ENCODE measurements at regions not wholly inside any gene's neighbourhood (a gene's known extent, or its start where the extent isn't known, plus 50 kb on each side); places are given as distances from the start of the nearest gene placed in this dataset.

DNA sequence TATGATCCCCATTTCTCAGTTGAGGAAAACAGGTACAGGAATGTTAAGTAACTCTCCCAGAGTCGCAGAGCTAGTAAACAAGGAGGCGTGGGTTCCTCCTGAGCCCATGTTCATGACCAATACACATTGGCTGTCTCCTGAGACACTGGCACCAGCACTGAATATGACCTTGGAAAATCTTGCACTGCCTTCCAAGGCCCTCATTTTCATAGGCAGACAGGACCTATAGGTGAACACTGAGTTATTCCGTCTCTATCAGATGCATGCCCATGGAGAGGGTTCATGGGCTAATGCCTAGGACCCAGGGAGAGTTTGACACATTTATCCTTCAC lies 504.8 kb downstream of the RFC3 start:
- no peak overlapping the region for H3K4me3 ChIP-seq (replicated peaks in 1 of 2; ENCODE audit: low read depth in 2 of 2, low read length in 2 of 2)
- no peak for DNase-seq (ENCODE audit: low read depth in 2 of 2)
- no peak for TF ChIP-seq CTCF (IDR thresholded peaks at IDR 0.05; ENCODE audit: low read depth, low read length)

GRCh38 chr13:34335014-34336007 lies 517.4 kb downstream of the RFC3 start:
- TF ChIP-seq CTCF (IDR thresholded peaks at IDR 0.05; ENCODE audit: low read depth, low read length): no peak
- no peak for DNase-seq (ENCODE audit: low read depth in 2 of 2)
- H3K4me3 ChIP-seq (replicated peaks in 1 of 2; ENCODE audit: low read depth in 2 of 2, low read length in 2 of 2): no peak overlapping the region

DNA sequence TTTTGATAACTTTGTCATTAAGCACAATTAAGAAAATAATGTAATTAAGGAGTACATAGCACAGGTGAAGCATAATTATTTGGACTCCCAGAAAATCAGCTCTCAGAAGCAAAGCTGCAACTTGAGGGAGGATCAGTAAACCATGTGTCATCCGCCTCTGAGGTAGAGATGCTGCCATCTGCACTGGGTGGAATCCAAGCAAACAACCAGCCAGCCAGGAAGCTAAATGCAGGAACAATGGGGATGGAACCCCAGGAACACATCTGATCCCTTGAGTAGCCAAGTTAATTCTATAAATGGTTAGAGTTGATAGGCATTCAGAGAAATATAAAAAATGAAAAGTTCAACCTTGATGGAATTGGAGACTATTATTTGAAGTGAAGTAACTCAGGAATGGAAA lies 520.2 kb downstream of the RFC3 start:
- TF ChIP-seq CTCF (IDR thresholded peaks at IDR 0.05; ENCODE audit: low read depth, low read length): no peak
- DNase-seq (ENCODE audit: low read depth in 2 of 2): no peak
- no peak overlapping the region for H3K4me3 ChIP-seq (replicated peaks in 1 of 2; ENCODE audit: low read depth in 2 of 2, low read length in 2 of 2)

DNA sequence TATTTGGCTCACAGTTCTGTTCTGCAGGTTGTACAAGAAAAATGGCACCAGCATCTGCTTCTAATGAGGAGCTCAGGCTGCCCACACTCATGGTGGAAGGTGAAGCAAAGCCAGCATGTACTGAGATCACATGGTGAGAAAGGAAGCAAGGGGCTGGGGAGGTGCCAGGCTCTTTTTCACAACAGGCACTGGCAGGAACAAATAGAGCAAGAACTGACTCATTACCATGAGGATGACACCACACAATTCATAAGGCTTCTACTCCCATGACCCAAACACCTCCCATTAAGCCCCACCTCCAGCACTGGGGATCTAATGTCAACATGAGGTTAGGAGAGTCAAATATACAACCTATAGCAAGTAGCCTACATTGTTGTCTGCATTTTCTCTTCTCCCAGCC lies 522.6 kb downstream of the RFC3 start:
- no peak for TF ChIP-seq CTCF (IDR thresholded peaks at IDR 0.05; ENCODE audit: low read depth, low read length)
- H3K4me3 ChIP-seq (replicated peaks in 1 of 2; ENCODE audit: low read depth in 2 of 2, low read length in 2 of 2): no peak overlapping the region
- DNase-seq (ENCODE audit: low read depth in 2 of 2): peak; percentile 57 to 63

DNA sequence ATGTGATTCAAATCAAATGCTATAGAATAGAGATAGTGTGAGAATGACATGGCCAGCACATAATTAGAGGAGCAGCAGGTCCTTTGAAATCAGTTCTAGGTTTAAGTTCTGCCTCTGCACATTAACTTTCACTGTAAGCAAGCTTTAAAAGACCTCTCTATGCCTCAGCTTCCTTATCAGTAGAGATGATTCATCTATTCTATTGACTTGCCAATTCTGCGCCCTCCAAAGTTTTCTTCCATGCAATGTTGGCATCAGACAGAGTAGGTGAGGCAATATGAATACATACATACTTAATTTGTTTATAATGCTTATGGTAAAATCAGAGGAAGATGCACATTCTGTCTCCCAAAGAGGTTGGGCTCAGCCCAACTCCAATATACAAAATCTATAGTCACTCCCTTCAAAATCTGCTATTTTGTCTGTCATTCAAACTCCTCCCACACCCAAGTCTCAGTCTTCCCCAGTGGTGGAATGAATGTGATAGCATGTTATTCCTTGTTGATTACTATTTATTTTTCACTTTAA lies 525.5 kb downstream of the RFC3 start:
- no peak for TF ChIP-seq CTCF (IDR thresholded peaks at IDR 0.05; ENCODE audit: low read depth, low read length)
- peak in 1 of 2 donors; percentile 46 for DNase-seq (ENCODE audit: low read depth in 2 of 2)
- H3K4me3 ChIP-seq (replicated peaks in 1 of 2; ENCODE audit: low read depth in 2 of 2, low read length in 2 of 2): no peak overlapping the region

GRCh38 chr13:34344816-34345215 lies 526.9 kb downstream of the RFC3 start:
- DNase-seq (ENCODE audit: low read depth in 2 of 2): no peak
- H3K4me3 ChIP-seq (replicated peaks in 1 of 2; ENCODE audit: low read depth in 2 of 2, low read length in 2 of 2): no peak overlapping the region
- no peak for TF ChIP-seq CTCF (IDR thresholded peaks at IDR 0.05; ENCODE audit: low read depth, low read length)

All from cardiac fibroblast (primary cell).